ENCODE measurements at regions not wholly inside any gene's neighbourhood (a gene's known extent, or its start where the extent isn't known, plus 50 kb on each side); places are given as distances from the start of the nearest gene placed in this dataset.

DNA sequence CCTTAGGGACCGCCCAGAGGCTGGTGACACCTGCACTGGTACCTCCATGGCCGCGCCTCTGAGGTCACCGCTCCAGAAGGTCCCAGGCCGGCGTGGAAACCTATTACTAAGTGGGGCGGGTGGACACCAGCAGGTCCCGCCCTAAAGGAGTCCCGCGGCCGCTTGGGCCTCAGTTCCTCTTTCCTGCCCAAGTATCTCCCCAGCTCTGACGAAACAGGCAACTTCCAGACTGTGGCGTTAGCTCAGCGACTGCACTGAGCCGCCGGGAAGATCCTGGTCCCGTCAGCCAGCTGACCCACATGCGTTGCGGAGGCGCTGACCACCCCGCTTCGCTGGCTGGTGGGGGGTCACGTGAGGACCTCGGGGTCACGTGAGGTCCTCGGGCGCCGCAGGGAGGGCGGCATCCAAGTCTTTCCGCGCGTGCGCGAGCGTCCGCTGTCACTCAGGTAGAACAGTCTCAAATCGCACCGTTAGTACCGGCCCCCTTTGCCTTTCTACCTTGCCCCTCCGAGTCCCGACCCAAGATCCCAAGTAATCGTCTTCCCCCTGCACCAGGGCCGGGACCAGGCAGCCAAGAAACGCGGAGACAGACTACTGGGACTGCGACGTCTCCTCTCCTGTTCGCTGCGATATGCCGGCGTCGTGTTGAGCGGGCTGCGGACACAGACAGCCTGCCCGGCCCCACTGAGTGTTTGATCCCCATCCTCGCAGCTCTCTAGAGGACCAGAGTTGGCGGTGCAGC is 53.7 kb upstream of the KDM4C start:
- TF ChIP-seq EZH2phosphoT487 (IDR thresholded peaks at IDR 0.05) (no peak), EZH2 (IDR thresholded peaks at IDR 0.05) (no peak)
- TF ChIP-seq, protein P1, sequence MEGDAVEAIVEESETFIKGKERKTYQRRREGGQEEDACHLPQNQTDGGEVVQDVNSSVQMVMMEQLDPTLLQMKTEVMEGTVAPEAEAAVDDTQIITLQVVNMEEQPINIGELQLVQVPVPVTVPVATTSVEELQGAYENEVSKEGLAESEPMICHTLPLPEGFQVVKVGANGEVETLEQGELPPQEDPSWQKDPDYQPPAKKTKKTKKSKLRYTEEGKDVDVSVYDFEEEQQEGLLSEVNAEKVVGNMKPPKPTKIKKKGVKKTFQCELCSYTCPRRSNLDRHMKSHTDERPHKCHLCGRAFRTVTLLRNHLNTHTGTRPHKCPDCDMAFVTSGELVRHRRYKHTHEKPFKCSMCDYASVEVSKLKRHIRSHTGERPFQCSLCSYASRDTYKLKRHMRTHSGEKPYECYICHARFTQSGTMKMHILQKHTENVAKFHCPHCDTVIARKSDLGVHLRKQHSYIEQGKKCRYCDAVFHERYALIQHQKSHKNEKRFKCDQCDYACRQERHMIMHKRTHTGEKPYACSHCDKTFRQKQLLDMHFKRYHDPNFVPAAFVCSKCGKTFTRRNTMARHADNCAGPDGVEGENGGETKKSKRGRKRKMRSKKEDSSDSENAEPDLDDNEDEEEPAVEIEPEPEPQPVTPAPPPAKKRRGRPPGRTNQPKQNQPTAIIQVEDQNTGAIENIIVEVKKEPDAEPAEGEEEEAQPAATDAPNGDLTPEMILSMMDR (IDR thresholded peaks at IDR 0.05) = no peak
